Mucosa of descending colon (tissue), 3 donors: ENCODE measurements at regions not wholly inside any gene's neighbourhood (a gene's known extent, or its start where the extent isn't known, plus 50 kb on each side); places are given as distances from the start of the nearest gene placed in this dataset.

Source experiments
- ATAC-seq: fragments of 200-7000 bp; cut with Tn5 transposase; one replicate; pipeline ENCODE4 v1.9.1; 2020; ENCODE audit warnings: mild to moderate bottlenecking, moderate library complexity
- DNase-seq, 3 donors: peaks; one replicate each; pipeline ENCODE4 v3.0.0-alpha.2; 2020
- H3K36me3 ChIP-seq: fragments of 200-600 bp; one replicate; pipeline ENCODE4 v1.8.0; 2021; ENCODE audit warnings: low read depth, mild to moderate bottlenecking
- H3K4me1 ChIP-seq: fragments of 200-600 bp; one replicate; pipeline ENCODE4 v1.8.0; 2021; ENCODE audit warnings: low read depth, mild to moderate bottlenecking
- H3K4me3 ChIP-seq: fragments of 200-600 bp; one replicate; pipeline ENCODE4 v1.8.0; 2021; ENCODE audit warnings: mild to moderate bottlenecking
- H3K9me3 ChIP-seq: fragments of 200-600 bp; one replicate; pipeline ENCODE4 v1.8.0; 2021; ENCODE audit warnings: mild to moderate bottlenecking
- CTCF ChIP-seq: fragments of 200-600 bp; IDR thresholded peaks from one replicate; pipeline ENCODE4 v1.8.0; 2022; ENCODE audit warnings: antibody characterized with exemption, mild to moderate bottlenecking
- intact Hi-C, 2 donors: fragments of 100-400 bp; cut with DNase I in 1 of 2; cut with micrococcal nuclease in 1 of 2; formaldehyde crosslinking; loops; one replicate each; pipeline versions ENCODE4 v1.11.0 to v1.11.1; 2022; cut with DNase I, micrococcal nuclease
- donor health status: DM: no; HTN: no; CAD: no; lungs with moderate emphysema.
- donor health status: DM: no; HTN: no; CAD: no.
- donor health status: DM: no; HTN: yes; CAD: no.

- ATAC-seq = no peak
These were observed 487.6 kb upstream of the MGMT start for GRCh38 chr10:128979405-128979804.

GRCh38 chr10:128981251-128981650, 485.8 kb upstream of the MGMT start:
- no peak for TF ChIP-seq CTCF
- no peak for DNase-seq
- Histone ChIP-seq H3K4me3 (no peak overlapping the region), H3K9me3 (no peaks in the 10 kb centered on the region), H3K36me3 (no peaks in the 10 kb centered on the region), H3K4me1 (no peaks in the 10 kb centered on the region)
- intact Hi-C loops = no loop called here
- no peak for ATAC-seq

More at GRCh38 chr10:128979405-128979804, 487.6 kb upstream of the MGMT start:
- H3K9me3 ChIP-seq = no peaks in the 10 kb centered on the region
- H3K4me1 ChIP-seq = no peaks in the 10 kb centered on the region
- no peak overlapping the region for H3K4me3 ChIP-seq
- DNase-seq = no peak
- no peaks in the 10 kb centered on the region for H3K36me3 ChIP-seq
- no peak for TF ChIP-seq CTCF
- intact Hi-C loops = no loop called here

- Histone ChIP-seq H3K9me3 (no peaks in the 10 kb centered on the region), H3K4me1 (no peaks in the 10 kb centered on the region), H3K4me3 (no peak overlapping the region), H3K36me3 (no peaks in the 10 kb centered on the region)
- ATAC-seq (no peak), DNase-seq (no peak)
- no peak for TF ChIP-seq CTCF
- intact Hi-C loops = no loop called here
These were observed 485.0 kb upstream of the MGMT start for GRCh38 chr10:128981881-128982615.

GRCh38 chr10:128982616-128982915, 484.5 kb upstream of the MGMT start:
- no peaks in the 10 kb centered on the region for H3K36me3 ChIP-seq
- intact Hi-C loops = no loop called here
- no peak for TF ChIP-seq CTCF
- no peaks in the 10 kb centered on the region for H3K4me1 ChIP-seq
- no peaks in the 10 kb centered on the region for H3K9me3 ChIP-seq
- no peak for DNase-seq
- no peak for ATAC-seq
- no peak overlapping the region for H3K4me3 ChIP-seq

- Histone ChIP-seq H3K36me3 (no peaks in the 10 kb centered on the region), H3K4me3 (no peak overlapping the region), H3K9me3 (no peaks in the 10 kb centered on the region), H3K4me1 (no peaks in the 10 kb centered on the region)
- TF ChIP-seq CTCF = no peak
- ATAC-seq (no peak), DNase-seq (no peak)
- intact Hi-C loops = no loop called here
These were observed 482.0 kb upstream of the MGMT start for GRCh38 chr10:128985036-128985435.

GRCh38 chr10:128990986-128991385, 476.1 kb upstream of the MGMT start:
- no peaks in the 10 kb centered on the region for H3K36me3 ChIP-seq

More at GRCh38 chr10:128990986-128991385, 476.1 kb upstream of the MGMT start:
- no peak overlapping the region for H3K4me3 ChIP-seq
- no peak for TF ChIP-seq CTCF
- H3K4me1 ChIP-seq = no peaks in the 10 kb centered on the region
- no peaks in the 10 kb centered on the region for H3K9me3 ChIP-seq
- ATAC-seq (no peak), DNase-seq (no peak)
- intact Hi-C loops = no loop called here
